ENCODE measurements at regions not wholly inside any gene's neighbourhood (a gene's known extent, or its start where the extent isn't known, plus 50 kb on each side); places are given as distances from the start of the nearest gene placed in this dataset.

DNA sequence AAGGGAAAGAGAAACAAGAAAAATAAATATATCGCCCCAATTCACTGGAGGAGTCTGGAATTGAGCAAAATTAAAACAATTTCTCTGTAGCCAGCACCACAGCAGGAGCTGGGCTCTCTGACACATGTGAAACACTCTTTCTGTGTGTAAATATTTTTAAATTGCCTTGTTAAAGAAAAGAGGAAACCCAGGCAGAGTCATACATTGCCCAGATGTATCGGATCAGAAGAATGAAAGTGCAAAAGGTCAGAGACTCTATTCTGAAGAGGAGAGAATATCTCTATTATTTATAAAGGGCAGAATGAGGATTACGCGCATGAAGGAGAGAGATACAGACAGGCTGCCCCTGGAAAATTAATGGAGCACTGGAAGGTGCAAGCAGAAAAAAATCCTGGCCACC lies 127.0 kb upstream of the MAN1A1 start:
- TF ChIP-seq ZNF473 (tag by site-specific recombination; IDR thresholded peaks at IDR 0.05): no peak
- TF ChIP-seq, protein P1, sequence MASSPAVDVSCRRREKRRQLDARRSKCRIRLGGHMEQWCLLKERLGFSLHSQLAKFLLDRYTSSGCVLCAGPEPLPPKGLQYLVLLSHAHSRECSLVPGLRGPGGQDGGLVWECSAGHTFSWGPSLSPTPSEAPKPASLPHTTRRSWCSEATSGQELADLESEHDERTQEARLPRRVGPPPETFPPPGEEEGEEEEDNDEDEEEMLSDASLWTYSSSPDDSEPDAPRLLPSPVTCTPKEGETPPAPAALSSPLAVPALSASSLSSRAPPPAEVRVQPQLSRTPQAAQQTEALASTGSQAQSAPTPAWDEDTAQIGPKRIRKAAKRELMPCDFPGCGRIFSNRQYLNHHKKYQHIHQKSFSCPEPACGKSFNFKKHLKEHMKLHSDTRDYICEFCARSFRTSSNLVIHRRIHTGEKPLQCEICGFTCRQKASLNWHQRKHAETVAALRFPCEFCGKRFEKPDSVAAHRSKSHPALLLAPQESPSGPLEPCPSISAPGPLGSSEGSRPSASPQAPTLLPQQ (tag by site-specific recombination; IDR thresholded peaks at IDR 0.05): no peak
- TF ChIP-seq, protein P2, sequence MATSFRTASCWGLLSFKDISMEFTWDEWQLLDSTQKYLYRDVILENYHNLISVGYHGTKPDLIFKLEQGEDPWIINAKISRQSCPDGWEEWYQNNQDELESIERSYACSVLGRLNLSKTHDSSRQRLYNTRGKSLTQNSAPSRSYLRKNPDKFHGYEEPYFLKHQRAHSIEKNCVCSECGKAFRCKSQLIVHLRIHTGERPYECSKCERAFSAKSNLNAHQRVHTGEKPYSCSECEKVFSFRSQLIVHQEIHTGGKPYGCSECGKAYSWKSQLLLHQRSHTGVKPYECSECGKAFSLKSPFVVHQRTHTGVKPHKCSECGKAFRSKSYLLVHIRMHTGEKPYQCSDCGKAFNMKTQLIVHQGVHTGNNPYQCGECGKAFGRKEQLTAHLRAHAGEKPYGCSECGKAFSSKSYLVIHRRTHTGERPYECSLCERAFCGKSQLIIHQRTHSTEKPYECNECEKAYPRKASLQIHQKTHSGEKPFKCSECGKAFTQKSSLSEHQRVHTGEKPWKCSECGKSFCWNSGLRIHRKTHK (tag by site-specific recombination; IDR thresholded peaks at IDR 0.05): no peak
- TF ChIP-seq, protein P3, sequence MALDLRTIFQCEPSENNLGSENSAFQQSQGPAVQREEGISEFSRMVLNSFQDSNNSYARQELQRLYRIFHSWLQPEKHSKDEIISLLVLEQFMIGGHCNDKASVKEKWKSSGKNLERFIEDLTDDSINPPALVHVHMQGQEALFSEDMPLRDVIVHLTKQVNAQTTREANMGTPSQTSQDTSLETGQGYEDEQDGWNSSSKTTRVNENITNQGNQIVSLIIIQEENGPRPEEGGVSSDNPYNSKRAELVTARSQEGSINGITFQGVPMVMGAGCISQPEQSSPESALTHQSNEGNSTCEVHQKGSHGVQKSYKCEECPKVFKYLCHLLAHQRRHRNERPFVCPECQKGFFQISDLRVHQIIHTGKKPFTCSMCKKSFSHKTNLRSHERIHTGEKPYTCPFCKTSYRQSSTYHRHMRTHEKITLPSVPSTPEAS (tag by site-specific recombination; IDR thresholded peaks at IDR 0.05): no peak

DNA sequence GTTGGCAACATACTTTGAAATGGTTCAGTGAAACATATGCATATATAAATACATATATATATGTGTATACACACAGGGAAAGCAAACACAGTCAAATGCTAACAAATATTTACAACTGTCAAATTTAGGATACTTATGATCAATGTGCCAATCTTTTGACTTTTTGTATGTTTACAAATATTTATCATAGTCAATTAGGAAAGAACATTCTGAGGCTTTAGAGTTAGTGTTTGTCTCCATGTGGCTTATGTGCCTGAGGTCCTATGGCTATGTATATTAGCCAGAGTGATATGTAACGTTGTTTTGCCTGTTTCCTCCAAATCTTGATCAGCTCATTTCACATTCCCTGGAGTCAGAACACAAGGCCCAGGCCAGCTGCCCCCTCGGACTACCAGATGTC lies 126.5 kb upstream of the MAN1A1 start:
- CTCF ChIA-PET: no interaction called here
- TF ChIP-seq GLIS2 (tag by site-specific recombination; IDR thresholded peaks at IDR 0.05): no peak
- TF ChIP-seq ZFP41 (tag by site-specific recombination; IDR thresholded peaks at IDR 0.05; ENCODE audit: borderline replicate concordance): no peak
- TF ChIP-seq ZBTB1 (tag by site-specific recombination; IDR thresholded peaks at IDR 0.05): no peak

More for the DNA sequence above, 127.0 kb upstream of the MAN1A1 start:
- Histone ChIP-seq H3K36me3 (ENCODE audit: control insufficient read depth in 2 of 2, insufficient read depth in 1 of 2, low read length in 2 of 2) (no peaks in the 10 kb centered on the region), H3K9me3 (ENCODE audit: control insufficient read depth, insufficient read depth, low read depth, low read length) (no peaks in the 10 kb centered on the region), H3K27ac (ENCODE audit: extremely low read depth, low read depth, low read length) (no peak overlapping the region), H3K4me3 (ENCODE audit: low read depth, low read length) (no peak overlapping the region), H3K4me1 (ENCODE audit: control insufficient read depth, insufficient read depth, low read length) (0 out of 2 replicates have a peak, but pooled peaks cover 2% of the 10 kb centered on the region)
- ChIA-PET POLR2A (no interaction called here), CTCF (no interaction called here)

DNA sequence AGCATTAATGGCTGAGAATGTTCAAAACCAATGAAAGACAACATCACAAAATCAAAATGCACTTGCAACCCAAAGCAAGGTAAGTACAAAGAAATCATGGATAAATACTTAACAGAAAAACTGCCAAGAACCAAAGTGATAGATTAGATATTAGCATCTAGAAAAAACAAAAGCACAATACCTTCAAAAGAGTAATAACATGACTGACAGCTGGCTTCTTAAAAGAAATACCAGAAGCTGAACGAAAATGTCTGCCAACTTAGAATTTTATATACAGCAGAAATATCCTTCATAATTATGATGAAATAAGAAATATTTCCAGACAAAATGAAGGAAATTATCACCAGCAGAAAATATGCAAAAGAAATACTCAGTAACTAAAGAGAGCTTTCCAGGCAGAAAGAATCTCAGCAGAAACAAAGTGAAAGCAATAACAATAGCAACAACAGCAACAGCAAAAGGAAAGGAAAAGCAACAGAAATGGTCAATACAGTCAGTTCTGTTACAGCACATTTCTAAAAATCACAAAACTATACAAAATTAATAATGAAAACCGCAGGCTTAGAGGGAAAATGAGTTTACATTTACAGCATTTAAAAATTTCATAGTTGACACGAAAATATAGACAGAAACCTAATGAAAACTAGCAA lies 121.5 kb upstream of the MAN1A1 start:
- ChIA-PET POLR2A (no interaction called here), CTCF (no interaction called here)
- Histone ChIP-seq H3K36me3 (ENCODE audit: control insufficient read depth in 2 of 2, insufficient read depth in 1 of 2, low read length in 2 of 2) (no peaks in the 10 kb centered on the region), H3K9me3 (ENCODE audit: control insufficient read depth, insufficient read depth, low read depth, low read length) (no peaks in the 10 kb centered on the region), H3K4me3 (ENCODE audit: low read depth, low read length) (no peak overlapping the region), H3K4me1 (ENCODE audit: control insufficient read depth, insufficient read depth, low read length) (no peaks in the 10 kb centered on the region), H3K27ac (ENCODE audit: extremely low read depth, low read depth, low read length) (no peak overlapping the region)
- TF ChIP-seq ZNF404 (tag by site-specific recombination; IDR thresholded peaks at IDR 0.05): no peak
- no peak for TF ChIP-seq ZNF248 (tag by site-specific recombination; IDR thresholded peaks at IDR 0.05)
- TF ChIP-seq KLF7 (tag by site-specific recombination; IDR thresholded peaks at IDR 0.05; ENCODE audit: borderline replicate concordance): no peak
- TF ChIP-seq, protein P4, sequence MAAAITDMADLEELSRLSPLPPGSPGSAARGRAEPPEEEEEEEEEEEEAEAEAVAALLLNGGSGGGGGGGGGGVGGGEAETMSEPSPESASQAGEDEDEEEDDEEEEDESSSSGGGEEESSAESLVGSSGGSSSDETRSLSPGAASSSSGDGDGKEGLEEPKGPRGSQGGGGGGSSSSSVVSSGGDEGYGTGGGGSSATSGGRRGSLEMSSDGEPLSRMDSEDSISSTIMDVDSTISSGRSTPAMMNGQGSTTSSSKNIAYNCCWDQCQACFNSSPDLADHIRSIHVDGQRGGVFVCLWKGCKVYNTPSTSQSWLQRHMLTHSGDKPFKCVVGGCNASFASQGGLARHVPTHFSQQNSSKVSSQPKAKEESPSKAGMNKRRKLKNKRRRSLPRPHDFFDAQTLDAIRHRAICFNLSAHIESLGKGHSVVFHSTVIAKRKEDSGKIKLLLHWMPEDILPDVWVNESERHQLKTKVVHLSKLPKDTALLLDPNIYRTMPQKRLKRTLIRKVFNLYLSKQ (tag by site-specific recombination; IDR thresholded peaks at IDR 0.05; ENCODE audit: borderline replicate concordance): no peak
- TF ChIP-seq, protein P2 (tag by site-specific recombination; IDR thresholded peaks at IDR 0.05): no peak
- no peak for TF ChIP-seq ZNF585B (tag by site-specific recombination; IDR thresholded peaks at IDR 0.05)
- no peak for TF ChIP-seq ZNF777 (tag by site-specific recombination; IDR thresholded peaks at IDR 0.05; ENCODE audit: borderline replicate concordance)
- TF ChIP-seq, protein P5, sequence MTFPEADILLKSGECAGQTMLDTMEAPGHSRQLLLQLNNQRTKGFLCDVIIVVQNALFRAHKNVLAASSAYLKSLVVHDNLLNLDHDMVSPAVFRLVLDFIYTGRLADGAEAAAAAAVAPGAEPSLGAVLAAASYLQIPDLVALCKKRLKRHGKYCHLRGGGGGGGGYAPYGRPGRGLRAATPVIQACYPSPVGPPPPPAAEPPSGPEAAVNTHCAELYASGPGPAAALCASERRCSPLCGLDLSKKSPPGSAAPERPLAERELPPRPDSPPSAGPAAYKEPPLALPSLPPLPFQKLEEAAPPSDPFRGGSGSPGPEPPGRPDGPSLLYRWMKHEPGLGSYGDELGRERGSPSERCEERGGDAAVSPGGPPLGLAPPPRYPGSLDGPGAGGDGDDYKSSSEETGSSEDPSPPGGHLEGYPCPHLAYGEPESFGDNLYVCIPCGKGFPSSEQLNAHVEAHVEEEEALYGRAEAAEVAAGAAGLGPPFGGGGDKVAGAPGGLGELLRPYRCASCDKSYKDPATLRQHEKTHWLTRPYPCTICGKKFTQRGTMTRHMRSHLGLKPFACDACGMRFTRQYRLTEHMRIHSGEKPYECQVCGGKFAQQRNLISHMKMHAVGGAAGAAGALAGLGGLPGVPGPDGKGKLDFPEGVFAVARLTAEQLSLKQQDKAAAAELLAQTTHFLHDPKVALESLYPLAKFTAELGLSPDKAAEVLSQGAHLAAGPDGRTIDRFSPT (tag by site-specific recombination; IDR thresholded peaks at IDR 0.05): no peak
- no peak for TF ChIP-seq ZNF155 (tag by site-specific recombination; IDR thresholded peaks at IDR 0.05)
- TF ChIP-seq, protein P6, sequence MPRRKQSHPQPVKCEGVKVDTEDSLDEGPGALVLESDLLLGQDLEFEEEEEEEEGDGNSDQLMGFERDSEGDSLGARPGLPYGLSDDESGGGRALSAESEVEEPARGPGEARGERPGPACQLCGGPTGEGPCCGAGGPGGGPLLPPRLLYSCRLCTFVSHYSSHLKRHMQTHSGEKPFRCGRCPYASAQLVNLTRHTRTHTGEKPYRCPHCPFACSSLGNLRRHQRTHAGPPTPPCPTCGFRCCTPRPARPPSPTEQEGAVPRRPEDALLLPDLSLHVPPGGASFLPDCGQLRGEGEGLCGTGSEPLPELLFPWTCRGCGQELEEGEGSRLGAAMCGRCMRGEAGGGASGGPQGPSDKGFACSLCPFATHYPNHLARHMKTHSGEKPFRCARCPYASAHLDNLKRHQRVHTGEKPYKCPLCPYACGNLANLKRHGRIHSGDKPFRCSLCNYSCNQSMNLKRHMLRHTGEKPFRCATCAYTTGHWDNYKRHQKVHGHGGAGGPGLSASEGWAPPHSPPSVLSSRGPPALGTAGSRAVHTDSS (tag by site-specific recombination; IDR thresholded peaks at IDR 0.05): no peak
- no peak for TF ChIP-seq ZSCAN16 (tag by site-specific recombination; IDR thresholded peaks at IDR 0.05)
- TF ChIP-seq ZNF23 (tag by site-specific recombination; IDR thresholded peaks at IDR 0.05; ENCODE audit: borderline replicate concordance): no peak
- TF ChIP-seq ZBTB1 (tag by site-specific recombination; IDR thresholded peaks at IDR 0.05): no peak
- no peak for TF ChIP-seq ZIC2 (tag by site-specific recombination; IDR thresholded peaks at IDR 0.05)

More for the DNA sequence above, 126.5 kb upstream of the MAN1A1 start:
- Histone ChIP-seq H3K4me1 (ENCODE audit: control insufficient read depth, insufficient read depth, low read length) (0 out of 2 replicates have a peak, but pooled peaks cover 2% of the 10 kb centered on the region), H3K9me3 (ENCODE audit: control insufficient read depth, insufficient read depth, low read depth, low read length) (no peaks in the 10 kb centered on the region), H3K36me3 (ENCODE audit: control insufficient read depth in 2 of 2, insufficient read depth in 1 of 2, low read length in 2 of 2) (no peaks in the 10 kb centered on the region), H3K27ac (ENCODE audit: extremely low read depth, low read depth, low read length) (no peak overlapping the region), H3K4me3 (ENCODE audit: low read depth, low read length) (no peak overlapping the region)
- POLR2A ChIA-PET: no interaction called here

All from HEK293 (cell line).